GM23338 (cell line): ENCODE measurements at regions not wholly inside any gene's neighbourhood (a gene's known extent, or its start where the extent isn't known, plus 50 kb on each side); places are given as distances from the start of the nearest gene placed in this dataset.

Source experiments
- CREB1 ChIP-seq: fragments of 250-450 bp; sonication (Bioruptor Pico); IDR thresholded peaks from 2 replicates; pipeline ENCODE4 v1.5.0; 2020; ENCODE audit warnings: low read depth, mild to moderate bottlenecking, moderate library complexity
- CTCF ChIP-seq, 2 experiments: fragments of 200-600 bp in 1 of 2; sonication (generic) in 1 of 2; conservative IDR thresholded peaks; 2 replicates each; pipeline versions ENCODE4 v1.5.1 to v1.6.1; 2016 to 2017; ENCODE audit warnings: antibody characterized with exemption in 2 of 2, low read depth in 2 of 2, mild to moderate bottlenecking in 2 of 2, moderate library complexity in 1 of 2
- ETS1 ChIP-seq: IDR thresholded peaks from 2 replicates; pipeline ENCODE4 v1.6.1; 2016; ENCODE audit warnings: antibody characterized with exemption
- EZH2 ChIP-seq: fragments of 200-600 bp; sonication (generic); IDR thresholded peaks from one replicate; pipeline ENCODE4 v1.8.0; 2017; ENCODE audit warnings: antibody characterized with exemption, mild to moderate bottlenecking, low read depth; ENCODE audit not compliant: unreplicated experiment
- EZH2phosphoT487 ChIP-seq: fragments of 200-600 bp; sonication (generic); IDR thresholded peaks from one replicate; pipeline ENCODE4 v1.8.1; 2018; ENCODE audit warnings: antibody characterized with exemption; ENCODE audit not compliant: unreplicated experiment
- JUNB ChIP-seq: IDR thresholded peaks from one replicate; pipeline ENCODE4 v1.6.1; 2016; ENCODE audit warnings: antibody characterized with exemption; ENCODE audit not compliant: unreplicated experiment
- NANOG ChIP-seq: IDR thresholded peaks from 2 replicates; pipeline ENCODE4 v1.6.1; 2016; ENCODE audit warnings: antibody characterized with exemption, borderline replicate concordance
- POLR2AphosphoS5 ChIP-seq: IDR thresholded peaks from 2 replicates; pipeline ENCODE4 v1.6.1; 2016; ENCODE audit warnings: antibody characterized with exemption, low read depth
- REST ChIP-seq: IDR thresholded peaks from one replicate; pipeline ENCODE4 v1.6.1; 2018; ENCODE audit warnings: antibody characterized with exemption; ENCODE audit not compliant: unreplicated experiment
- ZNF114 ChIP-seq: fragments of 250-450 bp; sonication (Bioruptor Pico); IDR thresholded peaks from 2 replicates; pipeline ENCODE4 v1.5.0; 2020; ENCODE audit warnings: mild to moderate bottlenecking, moderate library complexity
- ZNF331 ChIP-seq: fragments of 250-450 bp; sonication (Bioruptor Pico); IDR thresholded peaks from 2 replicates; pipeline ENCODE4 v1.5.0; 2020; ENCODE audit warnings: low read depth, mild to moderate bottlenecking, moderate library complexity

GRCh38 chr5:174307031-174307408 is 261.5 kb downstream of the NSG2 start:
- TF ChIP-seq CTCF (conservative IDR thresholded peaks at IDR 0.05; ENCODE audit: low read depth in 2 of 2) (no peak), REST (no peak), EZH2 (no peak), POLR2AphosphoS5 (no peak), CREB1 (CRISPR knock-in tag) (no peak), EZH2phosphoT487 (no peak), ZNF114 (CRISPR knock-in tag) (no peak), NANOG (no peak), JUNB (no peak), ETS1 (no peak), ZNF331 (CRISPR knock-in tag) (no peak)
